GM12892 (cell line): ENCODE measurements at regions not wholly inside any gene's neighbourhood (a gene's known extent, or its start where the extent isn't known, plus 50 kb on each side); places are given as distances from the start of the nearest gene placed in this dataset.

ENCODE experiments used
- DNase-seq: peaks from one replicate; pipeline ENCODE4 v3.0.0; 2011; ENCODE audit not compliant: insufficient read length
- FAIRE-seq: peaks from 2 replicates; lab custom pipeline; 2011; peaks lifted over from hg19 to GRCh38; lab: Jason Lieb, UNC
- POLR2A ChIP-seq: IDR thresholded peaks from 2 replicates; pipeline ENCODE4 v1.6.1; 2011; ENCODE audit warnings: low read depth, low read length, control low read depth
- POLR2AphosphoS5 ChIP-seq: IDR thresholded peaks from 2 replicates; pipeline ENCODE4 v1.6.1; 2011; ENCODE audit warnings: low read depth, low read length, control low read depth
- TAF1 ChIP-seq: IDR thresholded peaks from 2 replicates; pipeline ENCODE4 v1.6.1; 2011; ENCODE audit warnings: low read depth, mild to moderate bottlenecking, control low read depth, low read length, borderline replicate concordance

DNA sequence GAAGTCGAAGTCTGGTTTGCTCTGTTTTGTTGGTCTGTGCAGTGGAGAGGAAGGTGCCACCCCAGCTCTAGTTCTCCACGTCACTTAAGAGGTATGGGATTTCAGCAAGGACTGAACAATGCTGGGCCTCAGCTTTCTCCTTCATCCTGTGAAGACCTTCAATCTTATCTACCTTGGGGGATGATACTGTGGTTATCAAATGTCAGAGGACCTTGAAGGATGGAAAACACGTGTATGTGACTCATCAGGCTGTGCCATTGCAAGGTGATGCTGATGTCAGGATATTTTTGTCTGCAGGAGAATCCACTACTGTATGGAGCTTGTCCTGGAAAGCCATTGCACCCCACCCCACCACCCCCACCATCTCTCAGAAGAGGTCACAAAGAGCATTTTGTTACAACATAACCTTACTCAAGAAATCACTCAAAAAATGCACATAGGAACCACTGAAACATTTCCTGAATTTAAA is 81.4 kb upstream of the UQCRFS1 start:
- DNase-seq: no peak
- no peak for TF ChIP-seq TAF1
- TF ChIP-seq POLR2AphosphoS5: no peak
- TF ChIP-seq POLR2A: no peak
- no peak for FAIRE-seq

DNA sequence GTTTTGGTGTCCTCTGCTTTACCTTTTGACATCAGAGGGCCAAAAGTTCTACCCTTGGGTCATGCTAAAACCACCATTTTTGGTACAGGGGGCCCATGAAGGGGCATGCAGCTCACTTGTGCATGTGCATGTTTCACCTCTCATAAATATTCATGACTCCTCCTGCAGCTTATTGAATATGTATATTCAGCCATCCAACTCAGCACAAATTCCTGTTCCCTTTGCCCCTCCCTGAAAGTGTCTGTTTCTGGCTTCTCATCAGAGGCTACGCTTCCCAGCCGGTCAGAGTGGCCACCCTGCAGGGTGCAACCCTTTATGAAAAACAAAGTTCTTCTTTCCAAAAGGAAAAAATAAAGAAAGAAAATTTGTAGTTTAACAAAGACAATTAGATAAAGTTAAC is 82.3 kb upstream of the UQCRFS1 start:
- TF ChIP-seq TAF1 (no peak), POLR2AphosphoS5 (no peak), POLR2A (no peak)
- FAIRE-seq: no peak
- DNase-seq: no peak

DNA sequence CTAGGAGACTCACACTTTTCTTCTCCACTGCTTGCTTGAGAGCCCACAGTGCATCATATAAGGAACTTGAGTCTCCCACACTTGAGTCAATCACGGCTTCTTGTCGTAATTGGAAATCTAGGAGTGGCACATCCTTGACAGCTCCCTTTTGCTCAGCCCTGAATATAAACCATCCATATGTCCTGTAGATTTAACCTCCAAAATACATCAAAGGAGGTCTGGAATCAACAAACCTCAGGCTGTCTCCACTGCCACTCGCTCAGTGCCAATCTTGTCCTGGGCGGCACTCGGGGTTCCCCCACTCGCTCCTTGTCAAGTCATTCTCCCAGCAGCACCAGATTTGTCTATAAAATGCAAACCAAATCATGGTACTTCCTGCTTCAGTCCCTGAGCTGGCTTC is 84.4 kb upstream of the UQCRFS1 start:
- DNase-seq: no peak
- FAIRE-seq: no peak
- TF ChIP-seq POLR2A (no peak), POLR2AphosphoS5 (no peak), TAF1 (no peak)

DNA sequence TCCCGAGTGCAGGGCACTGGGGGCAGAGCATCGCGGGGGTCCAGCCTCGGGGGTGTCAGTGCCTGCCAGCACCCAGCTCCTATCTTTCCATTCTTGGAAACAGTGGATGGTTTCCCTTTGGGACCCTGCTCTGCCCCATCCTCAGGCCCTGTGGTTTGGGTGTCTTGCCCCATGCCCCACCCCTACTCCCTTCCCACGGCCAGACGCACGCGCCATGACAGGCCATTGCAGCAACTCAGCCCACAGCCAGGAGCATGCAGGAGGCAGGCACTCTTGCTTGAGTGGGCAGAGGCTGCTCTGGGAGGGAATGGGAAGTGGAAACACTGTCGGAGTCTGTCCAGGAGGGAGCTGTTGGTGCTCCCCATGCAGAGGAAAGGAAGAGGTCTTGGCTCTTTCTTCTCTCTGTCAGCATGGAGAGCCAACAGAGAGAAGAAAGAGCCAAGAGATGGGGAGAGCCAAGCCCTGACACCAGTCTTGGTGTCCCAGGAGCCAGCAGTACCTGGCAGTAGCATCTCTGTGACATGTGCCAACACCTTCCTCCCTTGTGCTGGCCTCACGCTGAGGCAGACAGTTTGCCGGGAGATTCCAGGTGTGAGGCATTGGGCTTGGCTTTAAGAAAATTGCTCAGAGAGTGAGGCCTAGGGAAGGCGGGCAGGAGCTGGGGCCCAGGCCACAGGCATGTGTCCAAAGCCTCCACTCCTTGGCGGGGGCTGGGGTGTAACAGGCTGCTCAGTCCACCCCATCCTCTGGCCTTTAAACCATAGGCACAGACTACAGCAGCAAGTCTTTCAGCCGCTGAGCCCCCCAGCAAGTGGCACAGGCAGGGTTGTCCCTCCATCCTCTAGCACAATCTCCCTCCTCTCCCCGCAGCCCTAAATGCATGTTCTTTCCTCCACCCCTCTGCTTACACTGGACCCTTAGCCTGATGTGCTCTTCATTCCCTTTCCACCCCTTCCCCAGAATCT is 86.7 kb upstream of the UQCRFS1 start:
- DNase-seq (no peak), FAIRE-seq (no peak)
- no peak for TF ChIP-seq POLR2AphosphoS5
- no peak for TF ChIP-seq TAF1
- TF ChIP-seq POLR2A: no peak

DNA sequence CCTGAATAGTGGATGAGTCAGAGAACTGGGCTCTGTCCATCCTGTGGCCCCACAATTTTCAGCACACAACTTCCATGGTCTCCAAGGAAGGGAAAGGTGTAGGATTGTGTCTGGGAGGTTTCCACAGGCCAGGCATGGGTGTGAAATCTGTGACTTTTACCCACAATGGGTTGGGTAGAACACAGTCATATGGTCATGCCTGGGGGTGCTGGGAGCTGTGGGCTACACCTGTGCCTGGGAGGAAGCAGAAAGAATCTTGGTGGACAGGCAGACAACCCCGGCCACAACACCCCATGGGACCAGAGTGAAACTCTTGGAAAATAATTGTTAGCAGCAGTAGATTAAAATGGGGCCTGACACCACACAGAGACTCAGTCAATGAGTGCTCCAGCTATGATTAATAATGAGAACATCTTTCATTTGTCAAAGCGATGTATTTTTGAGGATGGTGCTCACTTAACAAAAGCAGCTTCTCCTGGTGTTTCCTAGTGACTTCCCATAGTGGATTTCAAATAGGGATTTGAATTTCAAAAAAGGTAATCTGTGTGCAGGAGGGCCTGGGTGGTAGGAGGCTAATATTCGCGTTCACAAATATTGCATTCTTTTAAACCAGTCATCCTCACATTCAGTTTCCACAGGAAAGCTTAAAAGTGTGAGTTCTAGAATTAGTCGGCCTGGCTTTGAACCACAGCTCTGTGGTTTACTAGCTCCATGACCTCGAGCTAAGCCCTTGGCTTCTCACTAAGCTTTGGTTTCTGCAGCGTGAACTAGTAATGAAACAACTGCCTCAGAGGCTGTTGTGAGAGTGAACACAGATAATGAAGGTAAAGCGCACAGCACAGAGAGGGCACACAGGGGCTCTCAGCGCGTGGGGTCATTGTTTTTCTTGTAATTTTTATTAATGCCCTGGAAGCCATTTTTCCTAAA is 89.3 kb upstream of the UQCRFS1 start:
- FAIRE-seq (no peak), DNase-seq (no peak)
- TF ChIP-seq POLR2A (no peak), TAF1 (no peak), POLR2AphosphoS5 (no peak)

DNA sequence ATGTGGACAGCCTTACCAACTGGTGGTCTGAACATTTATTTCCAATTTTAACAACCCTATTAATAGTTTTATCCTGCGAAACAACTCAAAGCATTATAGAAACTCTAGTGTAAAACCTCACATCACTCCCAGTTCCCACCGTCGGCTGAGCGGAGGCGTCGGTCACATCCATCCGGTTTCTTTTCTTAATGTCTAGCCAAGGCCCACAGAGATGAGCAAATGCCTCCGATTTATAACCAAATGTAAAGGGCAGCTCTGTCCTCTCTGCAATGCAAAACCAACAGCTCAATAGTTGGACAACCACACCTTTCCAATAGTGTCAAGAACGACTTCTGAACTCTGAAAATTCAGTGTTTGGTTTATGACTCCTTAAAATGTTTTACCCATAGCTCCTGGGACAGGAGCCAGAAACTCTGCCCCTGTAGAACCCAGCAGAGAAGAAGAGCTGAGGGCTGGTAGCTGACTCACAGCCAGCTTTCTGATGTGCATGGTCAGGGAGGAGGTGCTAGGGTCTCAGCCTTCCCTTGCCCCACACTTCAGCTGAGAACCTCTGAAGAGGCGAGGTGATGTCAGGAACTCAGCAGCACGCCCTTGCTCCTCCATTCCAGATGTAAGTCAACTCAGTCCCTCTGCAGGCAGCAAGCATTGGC is 90.2 kb upstream of the UQCRFS1 start:
- no peak for DNase-seq
- no peak for TF ChIP-seq TAF1
- TF ChIP-seq POLR2AphosphoS5: no peak
- TF ChIP-seq POLR2A: no peak
- FAIRE-seq: no peak

DNA sequence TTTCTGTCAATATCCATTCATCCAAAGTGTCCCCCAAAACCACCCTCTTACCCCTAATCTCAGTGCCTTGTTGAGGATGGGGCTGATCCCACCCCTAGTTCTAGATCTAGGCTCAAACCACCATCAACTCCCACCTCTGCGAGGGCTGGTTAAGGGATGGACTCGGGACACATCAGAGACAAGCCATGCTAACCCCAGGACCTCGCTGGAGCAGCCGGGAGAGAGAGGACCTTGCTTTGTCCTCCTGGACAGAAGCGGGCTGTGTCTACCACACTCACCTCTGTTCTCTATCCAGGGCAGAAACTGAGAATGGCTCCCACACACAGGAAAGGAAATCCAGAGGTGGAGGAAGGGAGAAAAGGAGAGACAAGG is 90.8 kb upstream of the UQCRFS1 start:
- DNase-seq (no peak), FAIRE-seq (no peak)
- TF ChIP-seq TAF1: no peak
- no peak for TF ChIP-seq POLR2A
- no peak for TF ChIP-seq POLR2AphosphoS5

DNA sequence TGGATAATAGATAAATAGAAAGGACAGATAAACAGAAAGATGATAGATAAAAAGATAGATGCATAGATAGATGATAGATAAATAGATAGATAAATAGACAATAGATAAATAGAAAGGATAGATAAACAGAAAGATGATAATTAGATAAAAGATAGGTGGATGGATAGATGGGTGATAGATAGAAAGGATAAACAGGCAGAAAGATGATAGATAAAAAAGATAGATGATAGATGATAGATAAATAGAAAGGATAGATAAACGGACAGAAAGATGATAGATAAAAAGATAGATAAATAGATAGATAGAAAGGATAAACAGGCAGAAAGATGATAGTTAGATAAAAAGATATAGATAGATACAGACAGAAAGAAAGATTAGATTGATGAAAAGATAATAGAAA is 92.3 kb upstream of the UQCRFS1 start:
- FAIRE-seq: no peak
- TF ChIP-seq POLR2A (no peak), POLR2AphosphoS5 (no peak), TAF1 (no peak)
- no peak for DNase-seq

DNA sequence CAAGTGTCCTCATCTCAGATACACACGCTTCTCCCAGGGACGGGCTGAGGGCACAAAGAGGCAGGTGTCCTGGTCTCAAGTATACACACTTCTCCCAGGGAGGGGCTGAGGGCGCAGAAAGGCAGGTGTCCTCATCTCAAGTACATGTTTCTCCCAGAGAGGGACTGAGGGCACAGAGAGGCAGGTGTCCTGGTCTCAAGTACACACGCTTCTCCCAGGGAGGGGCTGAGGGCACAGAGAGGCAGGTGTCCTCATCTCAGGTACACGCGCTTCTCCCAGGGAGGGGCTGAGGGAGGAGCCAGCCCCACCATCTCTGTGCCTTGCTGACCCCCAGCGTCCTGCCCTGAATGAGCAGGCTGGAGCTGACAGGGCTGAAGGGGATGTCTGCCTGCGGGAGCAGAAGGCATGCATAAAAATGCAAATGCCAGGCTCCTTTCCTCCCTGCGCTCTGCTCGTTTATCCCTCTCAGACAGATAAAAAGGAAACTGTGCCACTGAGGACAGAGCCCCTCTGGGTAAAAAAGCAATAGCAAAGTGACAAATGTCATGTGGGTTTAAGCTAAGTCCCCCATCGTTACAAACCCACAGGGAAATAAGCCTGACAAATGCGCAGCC is 96.1 kb upstream of the UQCRFS1 start:
- FAIRE-seq (no peak), DNase-seq (no peak)
- TF ChIP-seq POLR2A (no peak), POLR2AphosphoS5 (no peak), TAF1 (no peak)

DNA sequence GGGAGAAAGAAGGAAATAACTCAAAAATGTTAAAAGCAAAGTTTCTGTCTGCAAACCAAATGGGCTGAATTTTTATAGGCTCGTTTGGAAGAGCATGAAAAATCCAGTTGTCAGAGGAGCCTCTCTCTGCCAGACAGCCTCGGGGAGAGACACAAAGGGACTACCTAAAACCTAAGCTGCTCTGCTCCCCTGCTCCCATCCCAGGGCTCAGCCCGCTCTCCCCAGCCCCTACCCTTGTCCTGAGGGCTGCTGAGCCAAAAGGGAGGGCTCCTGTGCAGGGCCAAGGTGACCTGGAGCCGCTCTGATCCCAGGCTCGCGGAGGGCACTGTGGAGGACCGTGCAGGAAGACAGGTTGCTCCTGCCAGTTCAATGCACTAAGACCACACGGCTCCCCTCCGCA is 96.7 kb upstream of the UQCRFS1 start:
- no peak for DNase-seq
- no peak for TF ChIP-seq TAF1
- no peak for TF ChIP-seq POLR2AphosphoS5
- no peak for TF ChIP-seq POLR2A
- FAIRE-seq: no peak

DNA sequence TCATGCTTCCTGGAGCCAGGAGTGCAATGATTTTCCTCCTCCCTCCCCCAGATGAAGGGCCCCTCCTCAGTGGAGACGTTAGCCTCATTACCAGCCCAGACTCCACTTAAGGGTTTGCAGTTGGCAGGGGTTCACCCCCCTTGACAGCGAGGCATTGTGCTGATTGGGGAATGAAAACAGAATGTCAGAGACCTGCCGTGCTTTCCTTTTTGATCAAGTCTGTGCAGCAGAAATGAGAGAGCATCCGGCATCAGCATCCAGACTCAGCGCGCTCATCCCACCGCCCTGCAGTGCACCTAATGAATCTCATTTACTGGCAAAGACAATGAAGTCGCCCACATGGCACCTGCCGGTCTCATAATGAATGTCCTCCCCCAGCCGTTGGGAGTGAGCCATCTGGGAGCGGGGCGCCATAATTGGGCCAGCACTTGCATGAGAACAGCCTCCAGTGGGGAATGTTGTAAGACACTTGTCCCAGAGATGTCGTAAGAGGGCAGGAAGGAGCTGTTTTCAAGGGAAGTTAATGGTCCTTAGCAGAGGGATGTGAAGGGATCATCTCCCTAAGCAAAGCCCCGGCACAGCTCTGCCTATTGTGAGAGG is 98.3 kb upstream of the UQCRFS1 start:
- TF ChIP-seq POLR2AphosphoS5 (no peak), POLR2A (no peak), TAF1 (no peak)
- no peak for FAIRE-seq
- DNase-seq: no peak
